Kidney (tissue), 13 donors: ENCODE measurements at regions not wholly inside any gene's neighbourhood (a gene's known extent, or its start where the extent isn't known, plus 50 kb on each side); places are given as distances from the start of the nearest gene placed in this dataset.

ENCODE experiments used
- DNase-seq, 5 donors: peaks; one replicate each; pipeline ENCODE4 v3.0.0-alpha.2; 2013 to 2020
- FAIRE-seq: peaks from 2 replicates; lab custom pipeline; 2012; peaks lifted over from hg19 to GRCh38; lab: Jason Lieb, UNC
- H3K27ac ChIP-seq, 2 donors: one replicate each; pipeline ENCODE4 v1.7.0; 2013; ENCODE audit warnings: low read depth in 2 of 2, low read length in 2 of 2, inconsistent platforms in 1 of 2
- H3K27me3 ChIP-seq: one replicate; pipeline ENCODE4 v1.7.1; 2013; ENCODE audit warnings: low read length, inconsistent platforms; ENCODE audit not compliant: control insufficient read depth, insufficient read depth
- H3K36me3 ChIP-seq, 3 donors: one replicate each; pipeline versions ENCODE4 v1.7.0 to v1.7.1; 2013; ENCODE audit warnings: low read length in 3 of 3, control low read depth in 1 of 3, inconsistent platforms in 1 of 3; ENCODE audit not compliant: insufficient read depth in 3 of 3, control insufficient read depth in 2 of 3
- H3K4me1 ChIP-seq, 3 donors: one replicate each; pipeline versions ENCODE4 v1.7.0 to v1.7.1; 2013; ENCODE audit warnings: low read length in 3 of 3, inconsistent platforms in 1 of 3, low read depth in 1 of 3; ENCODE audit not compliant: control insufficient read depth in 2 of 3, insufficient read depth in 2 of 3
- H3K4me3 ChIP-seq, 3 donors: one replicate each; pipeline versions ENCODE4 v1.7.0 to v1.8.1; 2013; ENCODE audit warnings: low read length in 3 of 3, control low read depth in 1 of 3, inconsistent platforms in 1 of 3
- H3K9ac ChIP-seq, 3 donors: one replicate each; pipeline versions ENCODE4 v1.7.0 to v1.7.1; 2013; ENCODE audit warnings: low read length in 3 of 3, control low read depth in 1 of 3, inconsistent platforms in 1 of 3
- H3K9me3 ChIP-seq, 3 donors: one replicate each; pipeline versions ENCODE4 v1.7.0 to v1.7.1; 2013; ENCODE audit warnings: low read length in 3 of 3, control low read depth in 1 of 3, inconsistent platforms in 1 of 3; ENCODE audit not compliant: control insufficient read depth in 2 of 3, insufficient read depth in 1 of 3
- intact Hi-C: fragments of 100-400 bp; cut with DNase I; formaldehyde crosslinking; loops from one replicate; pipeline ENCODE4 v1.11.1; 2022
- TF ChIP-seq, protein P1 (sequence below): IDR thresholded peaks from 3 replicates; pipeline ENCODE4 v1.5.1; 2012; ENCODE audit warnings: mild to moderate bottlenecking, moderate library complexity, borderline replicate concordance; ENCODE audit not compliant: insufficient read depth; ENCODE audit errors: extremely low read depth
- donor health status: control.
- donor health status: control.
- donor health status: control.
- donor health status: control.
- donor health status: control.
- donor health status: DM: yes; HTN: yes; CAD: no.
- donor health status: Normal renal cell carcinoma (clear cell type).

DNA sequence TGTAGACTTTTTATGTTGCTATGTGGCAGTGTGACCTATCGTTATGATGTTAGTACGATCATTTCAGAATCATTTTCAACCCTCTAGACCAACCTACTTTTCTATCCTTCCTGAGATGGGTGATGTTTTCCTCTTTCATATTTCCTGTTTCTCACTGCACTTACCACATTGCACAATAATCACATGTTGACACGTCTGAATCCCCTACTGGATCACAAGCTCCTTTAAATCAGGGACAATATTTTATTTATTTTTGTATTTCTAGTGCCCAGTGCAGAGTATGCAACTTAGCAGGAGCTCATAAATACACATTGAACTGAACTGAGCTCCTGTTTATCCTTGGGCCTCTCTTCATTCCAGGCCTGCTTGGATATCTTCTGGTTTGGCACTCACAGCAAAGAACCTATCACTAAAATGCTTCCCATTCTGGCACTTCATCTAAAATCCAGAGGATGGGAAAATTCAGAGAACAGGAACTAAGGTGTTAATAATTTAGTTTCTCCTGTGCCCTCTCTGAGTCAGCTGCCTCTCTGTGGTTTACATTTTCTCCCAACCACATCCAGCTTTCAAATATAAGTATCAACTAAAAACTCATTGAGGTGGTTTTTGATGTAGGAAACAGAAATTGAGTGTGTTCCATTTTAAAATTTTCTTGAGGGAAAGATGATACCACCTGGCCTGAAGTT lies 69.4 kb upstream of the DYRK2 start:
- intact Hi-C loops = no loop called here
- FAIRE-seq (no peak), DNase-seq (no peak)
- Histone ChIP-seq H3K4me1 (no peaks in the 10 kb centered on the region), H3K27me3 (no peaks in the 10 kb centered on the region), H3K9me3 (no peaks in the 10 kb centered on the region), H3K36me3 (no peaks in the 10 kb centered on the region), H3K27ac (no peak overlapping the region), H3K4me3 (no peak overlapping the region), H3K9ac (no peak overlapping the region)
- TF ChIP-seq, protein P1, sequence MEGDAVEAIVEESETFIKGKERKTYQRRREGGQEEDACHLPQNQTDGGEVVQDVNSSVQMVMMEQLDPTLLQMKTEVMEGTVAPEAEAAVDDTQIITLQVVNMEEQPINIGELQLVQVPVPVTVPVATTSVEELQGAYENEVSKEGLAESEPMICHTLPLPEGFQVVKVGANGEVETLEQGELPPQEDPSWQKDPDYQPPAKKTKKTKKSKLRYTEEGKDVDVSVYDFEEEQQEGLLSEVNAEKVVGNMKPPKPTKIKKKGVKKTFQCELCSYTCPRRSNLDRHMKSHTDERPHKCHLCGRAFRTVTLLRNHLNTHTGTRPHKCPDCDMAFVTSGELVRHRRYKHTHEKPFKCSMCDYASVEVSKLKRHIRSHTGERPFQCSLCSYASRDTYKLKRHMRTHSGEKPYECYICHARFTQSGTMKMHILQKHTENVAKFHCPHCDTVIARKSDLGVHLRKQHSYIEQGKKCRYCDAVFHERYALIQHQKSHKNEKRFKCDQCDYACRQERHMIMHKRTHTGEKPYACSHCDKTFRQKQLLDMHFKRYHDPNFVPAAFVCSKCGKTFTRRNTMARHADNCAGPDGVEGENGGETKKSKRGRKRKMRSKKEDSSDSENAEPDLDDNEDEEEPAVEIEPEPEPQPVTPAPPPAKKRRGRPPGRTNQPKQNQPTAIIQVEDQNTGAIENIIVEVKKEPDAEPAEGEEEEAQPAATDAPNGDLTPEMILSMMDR = no peak

DNA sequence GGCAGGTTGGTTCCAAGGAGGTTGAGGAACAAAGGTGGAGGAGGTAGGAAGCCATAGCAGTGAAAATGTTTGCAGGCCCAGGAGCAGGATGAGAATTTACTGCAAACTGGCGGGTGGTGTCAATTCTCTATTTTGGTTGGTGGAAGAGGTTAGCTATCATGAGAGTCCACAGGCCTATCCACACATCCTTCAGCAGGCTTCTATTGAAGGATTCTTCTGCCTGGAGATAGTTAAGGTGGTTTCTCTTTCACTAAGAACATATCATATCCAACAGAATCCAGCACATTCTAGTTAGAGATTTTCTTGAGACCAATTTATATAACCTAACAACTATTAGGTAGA lies 68.9 kb upstream of the DYRK2 start:
- Histone ChIP-seq H3K36me3 (no peaks in the 10 kb centered on the region), H3K9me3 (no peaks in the 10 kb centered on the region), H3K9ac (no peak overlapping the region), H3K4me1 (no peaks in the 10 kb centered on the region), H3K27me3 (no peaks in the 10 kb centered on the region), H3K27ac (no peak overlapping the region), H3K4me3 (no peak overlapping the region)
- TF ChIP-seq, protein P1 = no peak
- DNase-seq = no peak
- intact Hi-C loops = no loop called here
- FAIRE-seq = no peak

DNA sequence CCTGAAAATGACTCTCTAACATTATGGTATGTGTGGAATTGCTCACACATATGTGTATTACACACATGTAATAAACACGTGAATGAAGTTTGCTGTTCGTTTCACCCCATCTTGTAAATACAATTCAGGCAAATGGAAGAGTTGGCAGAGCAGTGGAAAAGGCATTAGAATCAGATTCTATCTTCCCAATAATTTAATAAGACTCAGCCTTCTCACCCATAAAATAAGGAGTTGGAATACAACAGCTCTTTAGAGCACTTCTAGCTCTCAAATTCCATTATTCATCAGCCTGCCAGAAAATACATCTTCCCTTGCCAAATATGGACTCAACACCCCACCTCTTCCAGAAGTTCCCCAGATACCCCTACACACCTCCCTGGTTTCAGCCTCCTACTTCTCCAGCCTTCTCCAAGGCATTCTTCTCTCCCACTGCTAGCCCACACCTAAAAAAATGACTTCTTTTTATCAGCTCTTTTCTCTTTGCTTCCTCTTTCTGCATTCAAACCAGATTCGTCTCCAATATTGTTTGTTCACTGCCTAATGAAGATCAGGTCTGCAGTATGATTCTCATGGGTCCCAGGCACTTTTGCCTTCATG lies 66.2 kb upstream of the DYRK2 start:
- no peaks in the 10 kb centered on the region for H3K4me1 ChIP-seq
- no peaks in the 10 kb centered on the region for H3K27me3 ChIP-seq
- H3K36me3 ChIP-seq = no peaks in the 10 kb centered on the region
- TF ChIP-seq, protein P1 = no peak
- H3K9ac ChIP-seq = no peak overlapping the region
- intact Hi-C loops = no loop called here
- H3K4me3 ChIP-seq = no peak overlapping the region
- H3K27ac ChIP-seq = no peak overlapping the region
- FAIRE-seq = no peak
- no peaks in the 10 kb centered on the region for H3K9me3 ChIP-seq
- DNase-seq = no peak

DNA sequence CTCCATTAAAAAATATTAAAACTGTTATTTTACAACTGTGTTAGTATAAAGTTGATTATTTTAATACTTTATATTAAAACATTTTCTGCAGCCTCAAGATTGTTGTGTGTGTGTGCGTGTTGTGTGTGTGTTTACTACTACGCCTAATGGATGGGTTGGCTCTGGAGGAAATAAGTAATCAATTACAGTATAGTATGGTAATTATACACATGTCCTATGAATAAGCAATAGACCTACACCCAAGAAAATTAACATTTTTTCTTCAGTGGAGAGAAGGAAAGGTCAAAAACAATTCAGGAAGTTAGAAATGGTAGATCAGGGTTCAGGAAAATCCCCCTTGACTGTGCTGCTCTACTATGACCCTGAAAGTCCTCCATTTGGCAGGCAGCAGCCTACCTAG lies 65.7 kb upstream of the DYRK2 start:
- H3K9me3 ChIP-seq = no peaks in the 10 kb centered on the region
- H3K9ac ChIP-seq = no peak overlapping the region
- H3K27me3 ChIP-seq = no peaks in the 10 kb centered on the region
- H3K27ac ChIP-seq = no peak overlapping the region
- intact Hi-C loops = no loop called here
- FAIRE-seq (no peak), DNase-seq (no peak)
- no peaks in the 10 kb centered on the region for H3K36me3 ChIP-seq
- no peak overlapping the region for H3K4me3 ChIP-seq
- TF ChIP-seq, protein P1 = no peak
- H3K4me1 ChIP-seq = no peaks in the 10 kb centered on the region
